ENCODE measurements at regions not wholly inside any gene's neighbourhood (a gene's known extent, or its start where the extent isn't known, plus 50 kb on each side); places are given as distances from the start of the nearest gene placed in this dataset.

DNA sequence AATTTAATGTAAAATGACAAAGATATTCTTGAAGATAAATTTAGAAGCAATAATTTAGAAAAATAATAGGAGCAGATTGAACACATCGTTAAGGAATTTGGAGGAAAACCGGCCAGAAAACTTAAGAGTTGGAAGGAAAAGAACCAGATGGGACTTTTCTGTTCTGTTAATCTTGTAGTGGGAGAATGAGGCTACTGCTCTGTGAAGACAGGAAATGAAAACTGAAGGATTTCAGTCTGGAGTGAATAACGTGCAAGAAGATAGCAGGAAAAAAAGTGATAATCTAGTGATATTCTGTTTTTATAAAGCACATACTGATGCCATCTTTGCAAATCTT, 74.2 kb downstream of the DPPA2 start:
- CTCF ChIA-PET: no interaction called here

More for the DNA sequence above, 74.2 kb downstream of the DPPA2 start:
- ATAC-seq (no peak), DNase-seq (ENCODE audit: low read depth in 1 of 2, low spot score in 1 of 2) (no peak), FAIRE-seq (no peak)
- Histone ChIP-seq H3K9me3 (no peaks in the 10 kb centered on the region), H3K4me2 (no peak overlapping the region), H3K27ac (no peak overlapping the region), H3K4me1 (no peaks in the 10 kb centered on the region), H3K4me3 (no peak overlapping the region)
- POLR2A ChIA-PET: no interaction called here
- 29% methylated on average over 3 of the region's 3 CpGs for WGBS (ENCODE audit: missing lambda C conversion rate)
- TF ChIP-seq, protein P1, sequence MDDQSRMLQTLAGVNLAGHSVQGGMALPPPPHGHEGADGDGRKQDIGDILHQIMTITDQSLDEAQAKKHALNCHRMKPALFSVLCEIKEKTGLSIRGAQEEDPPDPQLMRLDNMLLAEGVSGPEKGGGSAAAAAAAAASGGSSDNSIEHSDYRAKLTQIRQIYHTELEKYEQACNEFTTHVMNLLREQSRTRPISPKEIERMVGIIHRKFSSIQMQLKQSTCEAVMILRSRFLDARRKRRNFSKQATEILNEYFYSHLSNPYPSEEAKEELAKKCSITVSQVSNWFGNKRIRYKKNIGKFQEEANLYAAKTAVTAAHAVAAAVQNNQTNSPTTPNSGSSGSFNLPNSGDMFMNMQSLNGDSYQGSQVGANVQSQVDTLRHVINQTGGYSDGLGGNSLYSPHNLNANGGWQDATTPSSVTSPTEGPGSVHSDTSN (IDR thresholded peaks at IDR 0.05): no peak
- TF ChIP-seq HEYL (CRISPR knock-in tag; IDR thresholded peaks at IDR 0.05) (no peak), FOXS1 (CRISPR knock-in tag; IDR thresholded peaks at IDR 0.05) (no peak), CEBPB (IDR thresholded peaks at IDR 0.05) (no peak), MYC (IDR thresholded peaks at IDR 0.05; ENCODE audit: borderline replicate concordance, low read length) (no peak), HMGXB4 (CRISPR knock-in tag; IDR thresholded peaks at IDR 0.05; ENCODE audit: borderline replicate concordance) (no peak), TFCP2L1 (CRISPR knock-in tag; IDR thresholded peaks at IDR 0.05) (no peak), CHD2 (IDR thresholded peaks at IDR 0.05; ENCODE audit: low read length, partially characterized antibody) (no peak), SREBF2 (IDR thresholded peaks at IDR 0.05) (no peak), NFE2L2 (conservative IDR thresholded peaks at IDR 0.05; ENCODE audit: low read length) (no peak), FOSL2 (IDR thresholded peaks at IDR 0.05) (no peak), FOSL2 (CRISPR knock-in tag; IDR thresholded peaks at IDR 0.05) (no peak), HOXA7 (CRISPR knock-in tag; IDR thresholded peaks at IDR 0.05) (no peak), KDM1A (IDR thresholded peaks at IDR 0.05; ENCODE audit: low read depth) (no peak), PHF8 (IDR thresholded peaks at IDR 0.05; ENCODE audit: borderline replicate concordance, low read depth) (no peak), RARB (CRISPR knock-in tag; IDR thresholded peaks at IDR 0.05) (no peak)
- TF ChIP-seq, protein P2, sequence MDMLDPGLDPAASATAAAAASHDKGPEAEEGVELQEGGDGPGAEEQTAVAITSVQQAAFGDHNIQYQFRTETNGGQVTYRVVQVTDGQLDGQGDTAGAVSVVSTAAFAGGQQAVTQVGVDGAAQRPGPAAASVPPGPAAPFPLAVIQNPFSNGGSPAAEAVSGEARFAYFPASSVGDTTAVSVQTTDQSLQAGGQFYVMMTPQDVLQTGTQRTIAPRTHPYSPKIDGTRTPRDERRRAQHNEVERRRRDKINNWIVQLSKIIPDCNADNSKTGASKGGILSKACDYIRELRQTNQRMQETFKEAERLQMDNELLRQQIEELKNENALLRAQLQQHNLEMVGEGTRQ (IDR thresholded peaks at IDR 0.05): no peak

Small RNA genes lying in the stretch of these regions (small RNA-seq; reads per million reads assigned to genes)
- gene RNU6-1236P: 0 reads per million in 6 experiments
